DOHH2 (cell line): ENCODE measurements at regions not wholly inside any gene's neighbourhood (a gene's known extent, or its start where the extent isn't known, plus 50 kb on each side); places are given as distances from the start of the nearest gene placed in this dataset.

Source experiments
- H3F3A ChIP-seq: fragments of 200-600 bp; sonication (generic), shearing (Covaris generic); 2 replicates; pipeline ENCODE4 v1.6.0; 2016; ENCODE audit warnings: antibody characterized with exemption, mild to moderate bottlenecking; ENCODE audit not compliant: control insufficient read depth, insufficient read depth
- H3K27ac ChIP-seq: fragments of 200-600 bp; sonication (generic); 2 replicates; pipeline ENCODE4 v1.5.1; 2014; ENCODE audit warnings: low read depth, mild to moderate bottlenecking, low read length, moderate library complexity
- H3K27me3 ChIP-seq: fragments of 200-600 bp; sonication (generic); 2 replicates; pipeline ENCODE4 v1.6.1; 2014; ENCODE audit warnings: mild to moderate bottlenecking, low read length, mixed read lengths; ENCODE audit not compliant: control insufficient read depth
- H3K36me3 ChIP-seq: fragments of 200-600 bp; sonication (generic); 2 replicates; pipeline ENCODE4 v1.6.1; 2014; ENCODE audit warnings: mild to moderate bottlenecking, low read length, moderate library complexity, mixed read lengths; ENCODE audit not compliant: control insufficient read depth
- H3K4me1 ChIP-seq: fragments of 200-600 bp; sonication (generic); 2 replicates; pipeline ENCODE4 v1.6.1; 2014; ENCODE audit warnings: mild to moderate bottlenecking, low read length, mixed read lengths; ENCODE audit not compliant: control insufficient read depth
- H3K4me2 ChIP-seq: fragments of 200-600 bp; sonication (generic); 2 replicates; pipeline ENCODE4 v1.6.0; 2014; ENCODE audit warnings: mild to moderate bottlenecking, low read length, moderate library complexity
- H3K4me3 ChIP-seq: fragments of 200-600 bp; sonication (generic); 2 replicates; pipeline ENCODE4 v1.5.1; 2014; ENCODE audit warnings: mild to moderate bottlenecking, low read length, mixed read lengths
- H3K79me2 ChIP-seq: fragments of 200-600 bp; sonication (generic); 2 replicates; pipeline ENCODE4 v1.6.1; 2014; ENCODE audit warnings: mild to moderate bottlenecking, low read length, mixed read lengths; ENCODE audit not compliant: control insufficient read depth
- H3K9me2 ChIP-seq: fragments of 200-600 bp; sonication (generic); replicated peaks from 2 replicates; pipeline ENCODE4 v1.6.1; 2014; ENCODE audit warnings: mild to moderate bottlenecking, low read length, mixed read lengths; ENCODE audit not compliant: control insufficient read depth
- H3K9me3 ChIP-seq: fragments of 200-600 bp; sonication (generic); 2 replicates; pipeline ENCODE4 v1.6.1; 2014; ENCODE audit warnings: antibody characterized with exemption, low read length, mixed read lengths; ENCODE audit not compliant: control insufficient read depth, insufficient read depth
- H4K20me1 ChIP-seq: fragments of 200-600 bp; sonication (generic); 2 replicates; pipeline ENCODE4 v1.6.0; 2014; ENCODE audit warnings: low read depth, mild to moderate bottlenecking, antibody characterized with exemption, low read length, moderate library complexity; ENCODE audit not compliant: control insufficient read depth, insufficient read depth
- EZH2phosphoT487 ChIP-seq: fragments of 200-600 bp; sonication (generic); IDR thresholded peaks from 2 replicates; pipeline ENCODE4 v1.6.1; 2017; ENCODE audit warnings: borderline replicate concordance, mild to moderate bottlenecking, antibody characterized with exemption, low read length, moderate library complexity, mixed read lengths
- TF ChIP-seq, protein P1 (sequence below): fragments of 200-600 bp; sonication (generic); IDR thresholded peaks from one replicate; pipeline ENCODE4 v1.5.1; 2014; ENCODE audit warnings: antibody characterized with exemption, mild to moderate bottlenecking, low read depth, low read length; ENCODE audit not compliant: poor library complexity, severe bottlenecking

DNA sequence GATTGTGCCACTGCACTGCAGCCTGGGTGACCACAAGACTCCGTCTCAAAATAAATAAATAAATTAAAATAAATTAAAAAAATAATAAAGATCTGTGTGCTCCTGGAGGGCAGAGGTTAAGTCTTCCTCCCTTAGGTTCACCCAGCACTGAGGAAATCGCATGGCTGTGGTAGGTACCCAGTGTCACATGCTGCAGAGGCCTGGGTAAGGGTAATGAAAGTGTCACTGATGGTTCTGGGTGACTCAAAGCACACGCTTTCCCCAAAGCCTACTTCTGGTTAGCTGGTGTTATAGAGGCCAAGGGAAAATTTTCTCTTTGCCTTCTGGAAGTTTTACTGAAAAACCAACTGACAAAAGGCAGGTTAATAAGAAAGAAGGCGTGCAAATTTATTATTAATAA is 88.8 kb upstream of the ITGB1 start:
- no peaks in the 10 kb centered on the region for H4K20me1 ChIP-seq
- no peaks in the 10 kb centered on the region for H3K4me1 ChIP-seq
- TF ChIP-seq, protein P1, sequence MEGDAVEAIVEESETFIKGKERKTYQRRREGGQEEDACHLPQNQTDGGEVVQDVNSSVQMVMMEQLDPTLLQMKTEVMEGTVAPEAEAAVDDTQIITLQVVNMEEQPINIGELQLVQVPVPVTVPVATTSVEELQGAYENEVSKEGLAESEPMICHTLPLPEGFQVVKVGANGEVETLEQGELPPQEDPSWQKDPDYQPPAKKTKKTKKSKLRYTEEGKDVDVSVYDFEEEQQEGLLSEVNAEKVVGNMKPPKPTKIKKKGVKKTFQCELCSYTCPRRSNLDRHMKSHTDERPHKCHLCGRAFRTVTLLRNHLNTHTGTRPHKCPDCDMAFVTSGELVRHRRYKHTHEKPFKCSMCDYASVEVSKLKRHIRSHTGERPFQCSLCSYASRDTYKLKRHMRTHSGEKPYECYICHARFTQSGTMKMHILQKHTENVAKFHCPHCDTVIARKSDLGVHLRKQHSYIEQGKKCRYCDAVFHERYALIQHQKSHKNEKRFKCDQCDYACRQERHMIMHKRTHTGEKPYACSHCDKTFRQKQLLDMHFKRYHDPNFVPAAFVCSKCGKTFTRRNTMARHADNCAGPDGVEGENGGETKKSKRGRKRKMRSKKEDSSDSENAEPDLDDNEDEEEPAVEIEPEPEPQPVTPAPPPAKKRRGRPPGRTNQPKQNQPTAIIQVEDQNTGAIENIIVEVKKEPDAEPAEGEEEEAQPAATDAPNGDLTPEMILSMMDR: no peak
- H3K9me3 ChIP-seq: no peaks in the 10 kb centered on the region
- no peak overlapping the region for H3K4me3 ChIP-seq
- no peaks in the 10 kb centered on the region for H3K9me2 ChIP-seq
- H3K27me3 ChIP-seq: no peaks in the 10 kb centered on the region
- H3K27ac ChIP-seq: no peak overlapping the region
- no peaks in the 10 kb centered on the region for H3K79me2 ChIP-seq
- no peak overlapping the region for H3K4me2 ChIP-seq
- no peaks in the 10 kb centered on the region for H3F3A ChIP-seq
- H3K36me3 ChIP-seq: no peaks in the 10 kb centered on the region

DNA sequence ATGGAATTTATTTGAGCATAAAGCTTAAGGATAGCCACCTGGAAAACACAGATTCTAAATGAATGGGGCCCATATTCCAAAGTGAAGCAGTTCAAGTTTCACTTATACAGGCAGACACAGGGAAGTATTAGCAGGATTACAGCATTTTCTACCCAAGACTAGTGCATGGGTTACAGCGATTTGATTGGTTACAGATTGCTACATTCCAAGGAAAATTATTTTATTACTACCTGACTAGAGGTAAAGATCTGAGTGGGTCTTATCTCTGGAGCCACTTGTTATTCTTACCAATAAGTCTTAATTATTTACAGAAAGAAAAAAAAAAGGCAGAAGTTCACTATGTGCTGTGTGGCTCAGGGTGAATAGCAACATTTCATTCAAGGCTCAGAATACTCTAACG is 87.4 kb upstream of the ITGB1 start:
- no peaks in the 10 kb centered on the region for H3K9me2 ChIP-seq
- no peak overlapping the region for H3K4me3 ChIP-seq
- TF ChIP-seq EZH2phosphoT487: no peak
- H3K9me3 ChIP-seq: no peaks in the 10 kb centered on the region
- no peaks in the 10 kb centered on the region for H3K27me3 ChIP-seq
- no peak overlapping the region for H3K4me2 ChIP-seq
- no peaks in the 10 kb centered on the region for H4K20me1 ChIP-seq
- no peaks in the 10 kb centered on the region for H3F3A ChIP-seq
- no peak overlapping the region for H3K27ac ChIP-seq
- no peaks in the 10 kb centered on the region for H3K4me1 ChIP-seq
- H3K79me2 ChIP-seq: no peaks in the 10 kb centered on the region
- H3K36me3 ChIP-seq: no peaks in the 10 kb centered on the region

DNA sequence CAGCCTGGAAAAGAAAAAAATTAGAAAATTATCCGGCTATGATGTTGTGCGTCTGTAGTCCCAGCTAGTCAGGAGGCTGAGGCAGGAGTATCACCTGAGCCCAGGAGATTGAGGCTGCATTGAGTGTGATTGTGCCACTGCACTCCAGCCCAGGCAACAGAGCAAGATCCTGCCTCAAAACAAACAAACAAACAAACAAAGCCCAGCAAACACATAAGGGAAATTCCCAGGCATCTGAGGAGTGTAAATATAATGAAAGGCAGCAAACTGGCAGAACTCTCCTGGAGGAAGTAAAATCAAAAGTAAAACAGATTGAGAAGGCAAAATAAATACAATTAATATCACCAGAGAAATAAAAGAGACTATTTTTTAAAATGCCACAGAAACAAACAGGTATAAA is 84.5 kb upstream of the ITGB1 start:
- Histone ChIP-seq H3K9me3 (peaks cover 2% of the 10 kb centered on the region; the same call in 1 of the 2 replicates), H3K4me2 (no peak overlapping the region), H3K4me3 (no peak overlapping the region), H3K36me3 (no peaks in the 10 kb centered on the region), H4K20me1 (no peaks in the 10 kb centered on the region), H3K79me2 (no peaks in the 10 kb centered on the region), H3K4me1 (no peaks in the 10 kb centered on the region), H3K27ac (no peak overlapping the region), H3K27me3 (no peaks in the 10 kb centered on the region), H3K9me2 (no peaks in the 10 kb centered on the region), H3F3A (no peaks in the 10 kb centered on the region)
- TF ChIP-seq, protein P1: no peak
- no peak for TF ChIP-seq EZH2phosphoT487

DNA sequence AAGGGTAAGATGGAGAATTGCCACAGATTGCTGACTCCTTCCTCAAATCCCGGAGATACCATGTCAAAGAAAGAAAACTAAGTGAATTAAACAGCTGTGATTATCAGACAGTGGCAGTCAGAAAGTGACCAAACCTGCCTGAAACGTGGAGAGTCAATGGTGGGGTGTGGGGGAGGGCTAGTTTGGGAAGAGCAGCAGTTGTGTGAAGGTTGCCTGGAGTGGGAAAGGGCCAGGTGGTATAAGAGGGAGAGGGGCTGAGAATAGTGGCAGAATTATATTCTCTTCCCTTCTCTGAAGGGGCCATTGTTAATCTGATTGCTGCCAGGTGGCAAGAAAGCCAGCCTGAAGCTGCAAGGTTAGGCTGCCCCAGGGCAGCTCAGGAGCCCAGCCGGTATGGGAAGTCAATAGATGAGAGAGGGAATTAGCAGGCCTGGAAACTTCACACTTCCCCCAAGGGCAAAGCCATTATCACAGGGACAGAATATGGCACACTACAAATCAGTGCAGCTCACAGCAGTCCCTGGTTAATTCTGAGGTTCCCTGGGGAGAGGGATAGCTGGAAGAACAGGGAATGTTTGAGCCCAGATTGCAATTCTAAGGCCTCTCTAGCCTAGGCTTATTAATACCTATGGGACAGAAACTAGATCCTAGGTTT is 83.9 kb upstream of the ITGB1 start:
- H3K79me2 ChIP-seq: no peaks in the 10 kb centered on the region
- H3K9me3 ChIP-seq: peaks cover 8% of the 10 kb centered on the region; the same call in 1 of the 2 replicates
- H3K4me3 ChIP-seq: no peak overlapping the region
- TF ChIP-seq, protein P1: no peak
- TF ChIP-seq EZH2phosphoT487: no peak
- no peak overlapping the region for H3K4me2 ChIP-seq
- H3F3A ChIP-seq: no peaks in the 10 kb centered on the region
- H3K36me3 ChIP-seq: no peaks in the 10 kb centered on the region
- H4K20me1 ChIP-seq: no peaks in the 10 kb centered on the region
- H3K4me1 ChIP-seq: no peaks in the 10 kb centered on the region
- no peak overlapping the region for H3K27ac ChIP-seq
- H3K9me2 ChIP-seq: no peaks in the 10 kb centered on the region
- H3K27me3 ChIP-seq: no peaks in the 10 kb centered on the region
